WTC11 (cell line): ENCODE measurements at regions not wholly inside any gene's neighbourhood (a gene's known extent, or its start where the extent isn't known, plus 50 kb on each side); places are given as distances from the start of the nearest gene placed in this dataset.

Source experiments
- CTCF ChIP-seq: fragments of 200-600 bp; IDR thresholded peaks from 2 replicates; pipeline ENCODE4 v1.8.0; 2022; ENCODE audit warnings: antibody characterized with exemption
- HMGXB4 ChIP-seq: sonication (generic); formaldehyde crosslinking; IDR thresholded peaks from 2 replicates; pipeline ENCODE4 v1.8.1; 2023; ENCODE audit warnings: mild to moderate bottlenecking, moderate library complexity, missing genetic modification reagents
- IRF1 ChIP-seq: sonication (generic); formaldehyde crosslinking; IDR thresholded peaks from 2 replicates; pipeline ENCODE4 v1.8.0; 2023; ENCODE audit warnings: missing genetic modification reagents
- KAT7 ChIP-seq: sonication (generic); formaldehyde crosslinking; IDR thresholded peaks from 2 replicates; pipeline ENCODE4 v1.8.1; 2023; ENCODE audit warnings: missing genetic modification reagents, mild to moderate bottlenecking, borderline replicate concordance
- NR2C2 ChIP-seq: sonication (generic); formaldehyde crosslinking; IDR thresholded peaks from 2 replicates; pipeline ENCODE4 v1.8.0; 2022; ENCODE audit warnings: mild to moderate bottlenecking, missing genetic modification reagents
- ZMAT4 ChIP-seq: fragments of 250-450 bp; sonication (Bioruptor Pico); IDR thresholded peaks from 2 replicates; pipeline ENCODE4 v1.9.0; 2021; ENCODE audit warnings: mild to moderate bottlenecking
- ZNF138 ChIP-seq: sonication (generic); formaldehyde crosslinking; conservative IDR thresholded peaks from 2 replicates; pipeline ENCODE4 v1.8.1; 2022; ENCODE audit warnings: mild to moderate bottlenecking, moderate library complexity, missing genetic modification reagents

GRCh38 chr3:152554980-152555379 lies 280.0 kb upstream of the P2RY1 start:
- TF ChIP-seq HMGXB4 (no peak), CTCF (no peak), ZNF138 (CRISPR knock-in tag) (no peak), ZMAT4 (CRISPR knock-in tag) (no peak), KAT7 (CRISPR knock-in tag) (no peak), NR2C2 (CRISPR knock-in tag) (no peak), IRF1 (no peak)
